ENCODE measurements at regions not wholly inside any gene's neighbourhood (a gene's known extent, or its start where the extent isn't known, plus 50 kb on each side); places are given as distances from the start of the nearest gene placed in this dataset.

GRCh38 chr7:34236057-34236456, 330.7 kb downstream of the BMPER start:
- FAIRE-seq = no peak
- TF ChIP-seq POLR2A (IDR thresholded peaks at IDR 0.05; ENCODE audit: low read depth, low read length) (no peak), TAF1 (IDR thresholded peaks at IDR 0.05; ENCODE audit: borderline replicate concordance, low read depth, low read length) (no peak), POLR2AphosphoS5 (IDR thresholded peaks at IDR 0.05; ENCODE audit: low read depth, low read length) (no peak)
- no peak for DNase-seq (ENCODE audit: insufficient read length)

DNA sequence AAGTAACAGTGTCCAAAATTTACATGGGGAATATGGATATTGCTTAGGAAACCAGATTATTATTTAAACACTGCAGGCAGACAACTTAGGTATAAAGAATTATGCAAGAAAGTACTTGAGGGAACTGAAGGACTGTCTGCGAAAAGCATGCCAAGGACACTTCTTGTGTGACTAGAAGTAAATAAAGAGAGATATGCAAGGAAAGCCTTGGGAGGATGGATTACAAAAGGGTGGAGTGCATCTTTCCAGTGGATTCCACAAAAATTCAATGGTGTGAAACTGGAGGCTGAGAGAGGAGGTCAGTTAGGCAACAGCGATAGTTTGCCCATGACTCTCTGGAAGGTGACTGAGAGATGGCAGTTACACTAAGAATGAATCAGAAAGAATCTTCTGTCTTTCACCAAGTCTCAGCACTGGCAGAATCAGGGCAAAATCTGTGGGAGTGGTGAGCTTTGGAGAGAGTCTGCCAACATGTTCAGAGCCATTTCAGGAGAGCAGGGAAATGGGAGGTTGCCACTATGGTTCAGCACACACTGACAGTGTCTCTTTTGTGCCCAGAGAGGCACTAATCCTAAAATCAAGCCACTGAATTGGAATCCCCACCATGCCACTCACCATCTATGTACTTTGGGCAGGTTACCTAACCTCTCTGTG, 331.6 kb downstream of the BMPER start:
- FAIRE-seq = no peak
- TF ChIP-seq POLR2A (IDR thresholded peaks at IDR 0.05; ENCODE audit: low read depth, low read length) (no peak), POLR2AphosphoS5 (IDR thresholded peaks at IDR 0.05; ENCODE audit: low read depth, low read length) (no peak), TAF1 (IDR thresholded peaks at IDR 0.05; ENCODE audit: borderline replicate concordance, low read depth, low read length) (no peak)
- no peak for DNase-seq (ENCODE audit: insufficient read length)

DNA sequence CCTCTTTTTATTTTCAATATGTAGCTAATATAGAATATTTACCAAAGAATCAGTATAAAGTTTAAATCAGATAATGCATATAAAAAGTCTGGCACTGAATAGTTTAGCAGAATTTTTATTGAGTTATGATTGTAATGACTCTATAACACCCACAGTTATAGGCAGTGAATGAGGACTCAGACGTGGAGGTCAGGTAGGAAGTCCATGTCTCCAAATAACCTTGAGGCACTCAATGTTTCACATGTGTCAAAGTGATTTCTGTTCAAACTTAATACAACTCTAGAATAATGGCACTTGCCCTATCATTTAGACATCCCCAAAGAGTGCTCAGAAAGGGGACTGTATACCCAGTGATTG, 332.1 kb downstream of the BMPER start:
- DNase-seq (ENCODE audit: insufficient read length) = no peak
- no peak for TF ChIP-seq TAF1 (IDR thresholded peaks at IDR 0.05; ENCODE audit: borderline replicate concordance, low read depth, low read length)
- no peak for TF ChIP-seq POLR2A (IDR thresholded peaks at IDR 0.05; ENCODE audit: low read depth, low read length)
- TF ChIP-seq POLR2AphosphoS5 (IDR thresholded peaks at IDR 0.05; ENCODE audit: low read depth, low read length) = no peak
- FAIRE-seq = no peak

DNA sequence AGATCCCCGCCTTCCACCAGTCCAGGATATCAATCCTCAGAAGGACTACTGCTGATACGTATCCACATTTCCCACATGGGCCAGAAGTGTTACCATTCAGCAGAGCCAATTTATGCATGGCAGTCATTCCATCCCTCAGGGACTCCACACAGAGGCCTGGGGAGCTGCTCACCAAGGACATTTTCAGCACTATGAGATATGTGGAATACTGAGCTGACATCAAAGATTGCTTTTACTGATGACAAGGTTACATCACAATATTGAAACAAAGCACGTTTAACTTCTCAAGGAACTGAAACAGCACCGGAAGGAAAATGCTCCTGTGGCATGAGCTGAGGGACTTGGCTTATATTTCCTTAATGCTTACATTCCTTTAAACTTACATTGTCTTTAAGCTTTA, 335.1 kb downstream of the BMPER start:
- TF ChIP-seq POLR2A (IDR thresholded peaks at IDR 0.05; ENCODE audit: low read depth, low read length) (no peak), TAF1 (IDR thresholded peaks at IDR 0.05; ENCODE audit: borderline replicate concordance, low read depth, low read length) (no peak), POLR2AphosphoS5 (IDR thresholded peaks at IDR 0.05; ENCODE audit: low read depth, low read length) (no peak)
- no peak for FAIRE-seq
- DNase-seq (ENCODE audit: insufficient read length) = no peak

- FAIRE-seq = no peak
These were observed 337.1 kb downstream of the BMPER start for GRCh38 chr7:34242391-34242790.

GRCh38 chr7:34245246-34245645, 339.9 kb downstream of the BMPER start:
- FAIRE-seq = no peak
- DNase-seq (ENCODE audit: insufficient read length) = no peak
- no peak for TF ChIP-seq POLR2AphosphoS5 (IDR thresholded peaks at IDR 0.05; ENCODE audit: low read depth, low read length)
- no peak for TF ChIP-seq POLR2A (IDR thresholded peaks at IDR 0.05; ENCODE audit: low read depth, low read length)
- no peak for TF ChIP-seq TAF1 (IDR thresholded peaks at IDR 0.05; ENCODE audit: borderline replicate concordance, low read depth, low read length)

More at GRCh38 chr7:34242391-34242790, 337.1 kb downstream of the BMPER start:
- no peak for DNase-seq (ENCODE audit: insufficient read length)
- TF ChIP-seq POLR2AphosphoS5 (IDR thresholded peaks at IDR 0.05; ENCODE audit: low read depth, low read length) = no peak
- no peak for TF ChIP-seq POLR2A (IDR thresholded peaks at IDR 0.05; ENCODE audit: low read depth, low read length)
- no peak for TF ChIP-seq TAF1 (IDR thresholded peaks at IDR 0.05; ENCODE audit: borderline replicate concordance, low read depth, low read length)

DNA sequence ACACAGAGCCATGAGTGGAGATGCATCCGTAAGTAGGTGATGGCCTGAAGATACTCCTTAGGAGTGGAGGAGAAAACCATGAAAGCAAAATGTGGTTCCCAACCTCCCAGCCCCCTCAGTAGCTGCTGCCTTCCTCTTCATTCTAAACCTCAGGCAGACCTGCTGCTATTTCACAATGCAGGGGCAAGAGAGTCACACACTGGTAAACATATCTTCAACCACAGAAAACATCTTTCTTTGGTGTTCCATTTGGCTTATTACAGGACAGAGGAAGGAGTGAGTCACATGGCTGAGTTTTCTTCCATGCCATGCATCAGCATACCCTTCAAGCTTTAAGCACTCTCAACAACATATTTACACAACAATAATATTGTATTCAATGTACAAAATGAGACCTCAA, 342.1 kb downstream of the BMPER start:
- TF ChIP-seq POLR2AphosphoS5 (IDR thresholded peaks at IDR 0.05; ENCODE audit: low read depth, low read length) = no peak
- TF ChIP-seq TAF1 (IDR thresholded peaks at IDR 0.05; ENCODE audit: borderline replicate concordance, low read depth, low read length) = no peak
- no peak for TF ChIP-seq POLR2A (IDR thresholded peaks at IDR 0.05; ENCODE audit: low read depth, low read length)
- no peak for FAIRE-seq
- DNase-seq (ENCODE audit: insufficient read length) = no peak

- DNase-seq (ENCODE audit: insufficient read length) = no peak
- no peak for FAIRE-seq
- TF ChIP-seq POLR2AphosphoS5 (IDR thresholded peaks at IDR 0.05; ENCODE audit: low read depth, low read length) (no peak), TAF1 (IDR thresholded peaks at IDR 0.05; ENCODE audit: borderline replicate concordance, low read depth, low read length) (no peak), POLR2A (IDR thresholded peaks at IDR 0.05; ENCODE audit: low read depth, low read length) (no peak)
These were observed 343.9 kb downstream of the BMPER start for GRCh38 chr7:34249192-34249591.

- no peak for TF ChIP-seq POLR2A (IDR thresholded peaks at IDR 0.05; ENCODE audit: low read depth, low read length)
- TF ChIP-seq TAF1 (IDR thresholded peaks at IDR 0.05; ENCODE audit: borderline replicate concordance, low read depth, low read length) = no peak
- no peak for TF ChIP-seq POLR2AphosphoS5 (IDR thresholded peaks at IDR 0.05; ENCODE audit: low read depth, low read length)
- no peak for DNase-seq (ENCODE audit: insufficient read length)
- FAIRE-seq = no peak
These were observed 354.9 kb downstream of the BMPER start for GRCh38 chr7:34260279-34260678.

DNA sequence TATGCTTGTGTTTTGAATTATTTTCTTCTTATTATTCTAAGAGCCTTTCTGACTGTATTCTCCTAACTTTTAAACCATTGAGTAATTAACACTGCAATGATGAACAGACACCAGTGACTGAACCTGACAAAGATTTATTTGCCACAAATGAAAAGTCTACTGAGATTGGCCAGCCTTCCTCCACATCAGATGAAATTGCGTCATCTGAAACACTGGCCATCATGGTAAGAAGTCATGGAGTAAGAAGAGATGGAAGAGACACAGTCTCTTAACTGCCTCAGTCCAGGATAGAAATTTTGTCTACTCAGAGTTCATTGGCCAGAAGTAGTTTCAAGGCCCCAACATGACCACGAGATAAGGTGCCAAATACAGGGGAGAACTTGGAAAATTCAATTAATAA, 357.8 kb downstream of the BMPER start:
- TF ChIP-seq POLR2A (IDR thresholded peaks at IDR 0.05; ENCODE audit: low read depth, low read length) (no peak), POLR2AphosphoS5 (IDR thresholded peaks at IDR 0.05; ENCODE audit: low read depth, low read length) (no peak), TAF1 (IDR thresholded peaks at IDR 0.05; ENCODE audit: borderline replicate concordance, low read depth, low read length) (no peak)
- DNase-seq (ENCODE audit: insufficient read length) (no peak), FAIRE-seq (no peak)

DNA sequence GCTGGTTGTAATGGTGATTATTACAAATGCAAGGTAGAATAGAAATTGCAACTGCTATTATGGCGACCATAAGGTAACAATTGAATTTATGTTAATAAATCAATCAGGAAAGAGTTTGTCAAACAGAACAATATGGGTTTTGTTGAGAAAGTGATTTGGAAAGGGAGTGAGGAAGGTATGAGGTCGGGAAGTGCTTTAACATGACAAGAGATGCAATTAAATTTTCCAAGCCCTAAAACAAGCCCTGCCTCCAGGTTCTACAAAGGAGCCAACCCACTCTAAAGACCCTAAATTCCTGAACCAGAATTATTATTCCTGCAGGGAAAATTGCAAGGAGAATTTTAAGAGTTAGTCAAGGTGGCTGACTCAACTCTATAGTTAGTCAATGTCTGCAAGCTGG, 363.7 kb downstream of the BMPER start:
- FAIRE-seq = no peak
- TF ChIP-seq POLR2AphosphoS5 (IDR thresholded peaks at IDR 0.05; ENCODE audit: low read depth, low read length) (no peak), TAF1 (IDR thresholded peaks at IDR 0.05; ENCODE audit: borderline replicate concordance, low read depth, low read length) (no peak), POLR2A (IDR thresholded peaks at IDR 0.05; ENCODE audit: low read depth, low read length) (no peak)

DNA sequence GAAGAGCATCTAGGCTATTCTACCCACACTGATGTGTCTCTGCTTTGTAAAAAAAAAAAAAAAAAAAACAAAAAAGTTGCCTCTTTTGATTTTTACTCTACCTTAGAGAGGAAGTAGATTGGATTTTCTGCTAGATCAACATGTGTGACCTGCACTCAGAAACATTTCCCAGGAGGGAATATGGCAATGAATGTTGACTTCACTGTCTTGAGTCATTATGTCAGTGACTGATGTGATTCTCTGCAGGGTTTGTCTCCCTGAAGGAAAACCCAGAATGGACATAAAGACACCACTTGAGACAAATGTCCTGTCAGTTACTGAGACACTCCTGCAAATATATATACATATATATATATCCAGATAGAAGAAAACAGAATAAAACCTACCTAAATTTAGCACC, 370.3 kb downstream of the BMPER start:
- TF ChIP-seq POLR2AphosphoS5 (IDR thresholded peaks at IDR 0.05; ENCODE audit: low read depth, low read length) (no peak), POLR2A (IDR thresholded peaks at IDR 0.05; ENCODE audit: low read depth, low read length) (no peak), TAF1 (IDR thresholded peaks at IDR 0.05; ENCODE audit: borderline replicate concordance, low read depth, low read length) (no peak)
- FAIRE-seq = no peak
- DNase-seq (ENCODE audit: insufficient read length) = no peak

More for the DNA sequence above, 363.7 kb downstream of the BMPER start:
- DNase-seq (ENCODE audit: insufficient read length) = no peak

Measured in GM12892 (cell line).